ENCODE measurements at regions not wholly inside any gene's neighbourhood (a gene's known extent, or its start where the extent isn't known, plus 50 kb on each side); places are given as distances from the start of the nearest gene placed in this dataset.

DNA sequence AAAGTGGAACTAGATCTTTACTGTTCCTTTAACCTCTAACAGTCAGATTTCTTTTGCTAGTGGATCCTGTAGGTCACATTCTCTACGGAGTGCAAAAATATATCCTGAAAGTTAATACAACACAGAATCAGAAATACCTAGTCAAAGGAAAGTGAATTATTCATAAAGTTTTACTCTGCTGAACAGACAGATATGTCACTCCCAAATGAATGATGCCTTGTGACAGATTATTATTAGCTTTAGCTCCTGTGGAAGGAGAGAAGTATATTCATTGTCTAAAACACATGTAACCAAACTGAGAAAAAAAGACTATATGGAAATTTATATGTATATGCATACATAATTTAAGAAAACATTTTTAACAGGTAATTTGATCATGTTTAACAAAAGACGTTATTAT is 1497.2 kb upstream of the RAG2 start:
- H3K27me3 ChIP-seq (ENCODE audit: control insufficient read depth in 2 of 2, insufficient read depth in 2 of 2, low read length in 2 of 2): no peaks in the 10 kb centered on the region
- Mint-ChIP-seq H3K36me3 (no peaks in the 10 kb centered on the region), H3K4me3 (no peak overlapping the region), H3K27ac (no peak overlapping the region), H3K27me3 (ENCODE audit: low read depth in 3 of 3) (no peaks in the 10 kb centered on the region), H3K4me1 (no peaks in the 10 kb centered on the region), H3K9me3 (peaks cover 0 to 11% (median 9%) of the 10 kb centered on the region in 7 donors)
- no peak for DNase-seq
- H3K79me2 ChIP-seq (ENCODE audit: insufficient read depth, low read length): no peaks in the 10 kb centered on the region
- no peaks in the 10 kb centered on the region for H3K4me1 ChIP-seq (ENCODE audit: control insufficient read depth in 1 of 2, insufficient read depth in 2 of 2, low read length in 2 of 2)
- intact Hi-C loops (cut with micrococcal nuclease): no loop called here
- H3K36me3 ChIP-seq (replicated peaks in 1 of 2; ENCODE audit: control insufficient read depth in 1 of 2, insufficient read depth in 2 of 2, low read length in 2 of 2): no peaks in the 10 kb centered on the region
- no peaks in the 10 kb centered on the region for H4K20me1 ChIP-seq (ENCODE audit: insufficient read depth, low read length)
- peaks cover 9 to 11% of the 10 kb centered on the region in 2 donors for H3K9me3 ChIP-seq (replicated peaks in 1 of 2; ENCODE audit: control insufficient read depth in 1 of 2, insufficient read depth in 1 of 2, low read length in 2 of 2)
- H3K4me3 ChIP-seq (replicated peaks in 1 of 3; ENCODE audit: low read depth in 2 of 3, low read length in 3 of 3): no peak overlapping the region
- no peak overlapping the region for H3K9ac ChIP-seq (ENCODE audit: insufficient read depth, low read length, poor library complexity, severe bottlenecking)
- no peak overlapping the region for H2AFZ ChIP-seq (ENCODE audit: insufficient read depth, low read depth, low read length, poor library complexity, severe bottlenecking)
- TF ChIP-seq, protein P1, sequence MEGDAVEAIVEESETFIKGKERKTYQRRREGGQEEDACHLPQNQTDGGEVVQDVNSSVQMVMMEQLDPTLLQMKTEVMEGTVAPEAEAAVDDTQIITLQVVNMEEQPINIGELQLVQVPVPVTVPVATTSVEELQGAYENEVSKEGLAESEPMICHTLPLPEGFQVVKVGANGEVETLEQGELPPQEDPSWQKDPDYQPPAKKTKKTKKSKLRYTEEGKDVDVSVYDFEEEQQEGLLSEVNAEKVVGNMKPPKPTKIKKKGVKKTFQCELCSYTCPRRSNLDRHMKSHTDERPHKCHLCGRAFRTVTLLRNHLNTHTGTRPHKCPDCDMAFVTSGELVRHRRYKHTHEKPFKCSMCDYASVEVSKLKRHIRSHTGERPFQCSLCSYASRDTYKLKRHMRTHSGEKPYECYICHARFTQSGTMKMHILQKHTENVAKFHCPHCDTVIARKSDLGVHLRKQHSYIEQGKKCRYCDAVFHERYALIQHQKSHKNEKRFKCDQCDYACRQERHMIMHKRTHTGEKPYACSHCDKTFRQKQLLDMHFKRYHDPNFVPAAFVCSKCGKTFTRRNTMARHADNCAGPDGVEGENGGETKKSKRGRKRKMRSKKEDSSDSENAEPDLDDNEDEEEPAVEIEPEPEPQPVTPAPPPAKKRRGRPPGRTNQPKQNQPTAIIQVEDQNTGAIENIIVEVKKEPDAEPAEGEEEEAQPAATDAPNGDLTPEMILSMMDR (IDR thresholded peaks at IDR 0.05): no peak
- WGBS (ENCODE audit: insufficient coverage): no CpG with 5 or more reads among the region's 2 CpGs
- no peak overlapping the region for H3K27ac ChIP-seq (ENCODE audit: low read depth in 1 of 2, low read length in 2 of 2)
- no peak overlapping the region for H3K4me2 ChIP-seq (replicated peaks; ENCODE audit: extremely low read depth, low read length, poor library complexity, severe bottlenecking)

DNA sequence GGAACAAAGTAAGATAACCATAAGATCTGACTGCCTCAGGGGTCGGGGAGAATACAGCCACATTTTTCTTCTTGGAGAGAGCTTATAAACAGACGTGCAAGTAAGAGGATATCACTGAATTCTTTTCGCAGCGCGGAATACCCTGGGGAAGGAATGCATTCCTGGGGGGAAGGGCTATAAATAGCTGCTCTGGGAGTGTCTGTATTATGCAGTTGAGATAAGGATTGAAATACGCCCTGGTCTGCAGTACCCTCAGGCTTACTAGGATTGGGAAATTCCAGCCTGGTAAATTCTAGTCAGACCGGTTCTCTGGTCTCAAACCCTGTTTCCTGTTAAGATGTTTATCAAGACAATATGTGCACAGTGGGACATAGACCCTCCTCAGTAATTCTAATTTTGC is 1491.7 kb upstream of the RAG2 start:
- Histone ChIP-seq H3K36me3 (replicated peaks in 1 of 2; ENCODE audit: control insufficient read depth in 1 of 2, insufficient read depth in 2 of 2, low read length in 2 of 2) (no peaks in the 10 kb centered on the region), H3K4me1 (ENCODE audit: control insufficient read depth in 1 of 2, insufficient read depth in 2 of 2, low read length in 2 of 2) (no peaks in the 10 kb centered on the region), H3K9me3 (replicated peaks in 1 of 2; ENCODE audit: control insufficient read depth in 1 of 2, insufficient read depth in 1 of 2, low read length in 2 of 2) (peaks cover 9 to 10% of the 10 kb centered on the region in 2 donors), H3K27me3 (ENCODE audit: control insufficient read depth in 2 of 2, insufficient read depth in 2 of 2, low read length in 2 of 2) (no peaks in the 10 kb centered on the region), H3K4me3 (replicated peaks in 1 of 3; ENCODE audit: low read depth in 2 of 3, low read length in 3 of 3) (no peak overlapping the region), H3K27ac (ENCODE audit: low read depth in 1 of 2, low read length in 2 of 2) (no peak overlapping the region), H2AFZ (ENCODE audit: insufficient read depth, low read depth, low read length, poor library complexity, severe bottlenecking) (no peak overlapping the region), H4K20me1 (ENCODE audit: insufficient read depth, low read length) (no peaks in the 10 kb centered on the region), H3K4me2 (replicated peaks; ENCODE audit: extremely low read depth, low read length, poor library complexity, severe bottlenecking) (no peak overlapping the region), H3K9ac (ENCODE audit: insufficient read depth, low read length, poor library complexity, severe bottlenecking) (no peak overlapping the region), H3K79me2 (ENCODE audit: insufficient read depth, low read length) (no peaks in the 10 kb centered on the region)
- H3K4me1 Mint-ChIP-seq: no peaks in the 10 kb centered on the region
- no peak overlapping the region for H3K4me3 Mint-ChIP-seq
- WGBS (ENCODE audit: insufficient coverage): 100% methylated on average over 4 of the region's 7 CpGs
- no peak overlapping the region for H3K27ac Mint-ChIP-seq
- DNase-seq: no peak
- TF ChIP-seq, protein P1 (IDR thresholded peaks at IDR 0.05): no peak
- intact Hi-C loops (cut with micrococcal nuclease): no loop called here
- H3K36me3 Mint-ChIP-seq: no peaks in the 10 kb centered on the region
- H3K27me3 Mint-ChIP-seq (ENCODE audit: low read depth in 3 of 3): no peaks in the 10 kb centered on the region
- H3K9me3 Mint-ChIP-seq: peaks cover 4 to 15% (median 7%) of the 10 kb centered on the region in 7 donors
